ENCODE measurements at regions not wholly inside any gene's neighbourhood (a gene's known extent, or its start where the extent isn't known, plus 50 kb on each side); places are given as distances from the start of the nearest gene placed in this dataset.
A peak's percentile ranks its signal among the peaks of the same experiment; 100 is the strongest.

GRCh38 chr21:28633839-28634555 lies 358.7 kb downstream of the LTN1 start:
- peaks cover 35% of the 10 kb centered on the region for H3K4me1 ChIP-seq
- no peaks in the 10 kb centered on the region for H3K36me3 ChIP-seq
- intact Hi-C loops (cut with DNase I) = loop anchor here (10.0 kb wide), 1 partner anchor 1371 kb away; no protein-coding TSS in a partner anchor
- H3K9me3 ChIP-seq = no peaks in the 10 kb centered on the region
- no peak for DNase-seq (ENCODE audit: extremely low spot score in 2 of 2)
- no peaks in the 10 kb centered on the region for H3K27me3 ChIP-seq
- H3K4me3 ChIP-seq = no peak overlapping the region
- peak overlapping the region; percentile 72 for H3K27ac ChIP-seq
- peak in 1 of 2 donors; percentile 84 for TF ChIP-seq POLR2AphosphoS5 (IDR thresholded peaks at IDR 0.05; ENCODE audit: insufficient read depth in 1 of 2, low read depth in 1 of 2)
- no peak for TF ChIP-seq POLR2A (IDR thresholded peaks at IDR 0.05)
- no peak for TF ChIP-seq CTCF (IDR thresholded peaks at IDR 0.05)

- Histone ChIP-seq H3K27me3 (no peaks in the 10 kb centered on the region), H3K27ac (peak overlapping the region; percentile 72), H3K4me3 (no peak overlapping the region), H3K36me3 (no peaks in the 10 kb centered on the region), H3K9me3 (no peaks in the 10 kb centered on the region), H3K4me1 (peaks cover 39% of the 10 kb centered on the region)
- DNase-seq (ENCODE audit: extremely low spot score in 2 of 2) = no peak
- TF ChIP-seq POLR2A (IDR thresholded peaks at IDR 0.05) (no peak), CTCF (IDR thresholded peaks at IDR 0.05) (no peak), POLR2AphosphoS5 (IDR thresholded peaks at IDR 0.05; ENCODE audit: insufficient read depth in 1 of 2, low read depth in 1 of 2) (peak in 1 of 2 donors; percentile 23)
- intact Hi-C loops (cut with DNase I) = loop anchor here (10.0 kb wide), 1 partner anchor 1372 kb away; no protein-coding TSS in a partner anchor
Observed at GRCh38 chr21:28632755-28633408, 359.8 kb downstream of the LTN1 start.

GRCh38 chr21:28627691-28628090 lies 365.0 kb downstream of the LTN1 start:
- no peak for DNase-seq (ENCODE audit: extremely low spot score in 2 of 2)
- H3K9me3 ChIP-seq = no peaks in the 10 kb centered on the region
- peak overlapping the region; percentile 20 for H3K27ac ChIP-seq
- no peak for TF ChIP-seq CTCF (IDR thresholded peaks at IDR 0.05)
- no peak for TF ChIP-seq POLR2AphosphoS5 (IDR thresholded peaks at IDR 0.05; ENCODE audit: insufficient read depth in 1 of 2, low read depth in 1 of 2)
- no peak for TF ChIP-seq POLR2A (IDR thresholded peaks at IDR 0.05)
- no peaks in the 10 kb centered on the region for H3K27me3 ChIP-seq
- H3K4me3 ChIP-seq = no peak overlapping the region
- intact Hi-C loops (cut with DNase I) = no loop called here
- H3K4me1 ChIP-seq = peaks cover 14% of the 10 kb centered on the region
- H3K36me3 ChIP-seq = no peaks in the 10 kb centered on the region

- H3K27ac ChIP-seq = peak overlapping the region; percentile 20
- H3K36me3 ChIP-seq = no peaks in the 10 kb centered on the region
- no peak for DNase-seq (ENCODE audit: extremely low spot score in 2 of 2)
- H3K4me1 ChIP-seq = peaks cover 13% of the 10 kb centered on the region
- H3K9me3 ChIP-seq = no peaks in the 10 kb centered on the region
- H3K27me3 ChIP-seq = no peaks in the 10 kb centered on the region
- TF ChIP-seq CTCF (IDR thresholded peaks at IDR 0.05) = no peak
- TF ChIP-seq POLR2AphosphoS5 (IDR thresholded peaks at IDR 0.05; ENCODE audit: insufficient read depth in 1 of 2, low read depth in 1 of 2) = no peak
- no peak for TF ChIP-seq POLR2A (IDR thresholded peaks at IDR 0.05)
- H3K4me3 ChIP-seq = no peak overlapping the region
- intact Hi-C loops (cut with DNase I) = no loop called here
Observed at GRCh38 chr21:28627261-28627660, 365.4 kb downstream of the LTN1 start.

GRCh38 chr21:28624626-28625025 lies 368.1 kb downstream of the LTN1 start:
- no peak for DNase-seq (ENCODE audit: extremely low spot score in 2 of 2)
- Histone ChIP-seq H3K27ac (no peak overlapping the region), H3K27me3 (no peaks in the 10 kb centered on the region), H3K4me1 (peaks cover 13% of the 10 kb centered on the region), H3K9me3 (no peaks in the 10 kb centered on the region), H3K4me3 (no peak overlapping the region), H3K36me3 (no peaks in the 10 kb centered on the region)
- TF ChIP-seq POLR2A (IDR thresholded peaks at IDR 0.05) (no peak), POLR2AphosphoS5 (IDR thresholded peaks at IDR 0.05; ENCODE audit: insufficient read depth in 1 of 2, low read depth in 1 of 2) (no peak), CTCF (IDR thresholded peaks at IDR 0.05) (no peak)
- intact Hi-C loops (cut with DNase I) = no loop called here

Measured in vagina (tissue), 2 donors.